K562 (cell line): ENCODE measurements at regions not wholly inside any gene's neighbourhood (a gene's known extent, or its start where the extent isn't known, plus 50 kb on each side); places are given as distances from the start of the nearest gene placed in this dataset.

ENCODE experiments used
- ATAC-seq: fragments of 200-7000 bp; cut with Tn5 transposase; 3 replicates; pipeline ENCODE4 v1.9.1; 2020; ENCODE audit warnings: moderate library complexity
- BruUV-seq: library from RNA; stranded (reverse); fragments of 400-500 nt; replicated peaks from 2 replicates; lab custom pipeline; 2021; lab: Mats Ljungman, UMichigan
- CTCF ChIA-PET: fragments of 300-600 bp; formaldehyde crosslinking; extraction: SDS; loops from one replicate; lab custom pipeline; 2021; ENCODE audit warnings: low intra/inter-chr PET ratio; lab: Yijun Ruan, JAX
- POLR2A ChIA-PET: fragments of 300-600, 350-650 bp; sonication (Branson Sonifier 250); formaldehyde crosslinking; extraction: SDS; loops from one replicate; lab custom pipeline; 2021; ENCODE audit warnings: antibody characterized with exemption, inconsistent platforms; lab: Yijun Ruan, JAX
- DNase-seq, 4 experiments: peaks; one replicate each; pipeline versions ENCODE4 v3.0.0 to v3.0.0-alpha.2; 2011 to 2018; ENCODE audit warnings: low spot score in 3 of 4, mixed read lengths in 3 of 4; ENCODE audit errors: extremely low read depth in 1 of 4
- FAIRE-seq: peaks from 2 replicates; lab custom pipeline; 2011; peaks lifted over from hg19 to GRCh38; lab: Jason Lieb, UNC
- H2AFZ ChIP-seq: 2 replicates; pipeline ENCODE4 v1.6.0; 2011; ENCODE audit warnings: low read depth, low read length, control low read depth, inconsistent platforms
- H3K27ac ChIP-seq: fragments of 200-600 bp; 3 replicates; pipeline ENCODE4 v1.8.0; 2011; ENCODE audit warnings: low read depth, mild to moderate bottlenecking, control low read depth, inconsistent platforms, low read length, moderate library complexity, mixed read lengths; ENCODE audit errors: extremely low read depth
- H3K27me3 ChIP-seq, 2 experiments: fragments of 300-600 bp in 1 of 2; 2 replicates in 1 of 2; 3 replicates in 1 of 2; pipeline versions ENCODE4 v1.6.0 to v1.8.0; 2011; ENCODE audit warnings: inconsistent platforms in 2 of 2, low read length in 2 of 2, mild to moderate bottlenecking in 1 of 2, mixed read lengths in 1 of 2, moderate library complexity in 1 of 2; ENCODE audit not compliant: control insufficient read depth in 2 of 2, insufficient read depth in 2 of 2
- H3K36me3 ChIP-seq: fragments of 300-600 bp; 3 replicates; pipeline ENCODE4 v1.8.0; 2011; ENCODE audit warnings: mild to moderate bottlenecking, low read length, inconsistent platforms; ENCODE audit not compliant: control insufficient read depth, insufficient read depth
- H3K4me1 ChIP-seq, 2 experiments: fragments of 200-600 bp in 1 of 2; replicated peaks in 1 of 2; 2 replicates in 1 of 2; 3 replicates in 1 of 2; pipeline versions ENCODE4 v1.5.1 to v1.8.0; 2011; ENCODE audit warnings: inconsistent platforms in 2 of 2, low read length in 2 of 2, mild to moderate bottlenecking in 1 of 2, mixed read lengths in 1 of 2, moderate library complexity in 1 of 2; ENCODE audit not compliant: control insufficient read depth in 2 of 2, insufficient read depth in 2 of 2
- H3K4me2 ChIP-seq: 2 replicates; pipeline ENCODE4 v1.6.1; 2011; ENCODE audit warnings: low read length, control low read depth, inconsistent platforms, mixed read lengths; ENCODE audit not compliant: insufficient read depth
- H3K4me3 ChIP-seq: fragments of 200-600 bp; sonication (generic), shearing (Covaris generic); 2 replicates; pipeline ENCODE4 v1.5.1; 2016; ENCODE audit warnings: control low read depth, inconsistent platforms
- H3K79me2 ChIP-seq: fragments of 200-600 bp; 3 replicates; pipeline ENCODE4 v1.8.0; 2011; ENCODE audit warnings: low read length, inconsistent platforms; ENCODE audit not compliant: control insufficient read depth, insufficient read depth
- H3K9ac ChIP-seq, 2 experiments: 2 replicates each; pipeline versions ENCODE4 v1.6.0 to v1.6.1; 2011; ENCODE audit warnings: low read depth in 2 of 2, low read length in 2 of 2, control low read depth in 1 of 2, inconsistent platforms in 1 of 2, mild to moderate bottlenecking in 1 of 2, mixed read lengths in 1 of 2; ENCODE audit not compliant: insufficient read depth in 1 of 2
- H3K9me1 ChIP-seq: one replicate; pipeline ENCODE4 v1.6.0; 2011; ENCODE audit warnings: inconsistent platforms, mild to moderate bottlenecking, low read length, moderate library complexity; ENCODE audit not compliant: control insufficient read depth, insufficient read depth
- H3K9me3 ChIP-seq: replicated peaks from 2 replicates; pipeline ENCODE4 v1.5.1; 2011; ENCODE audit warnings: low read depth, low read length, inconsistent platforms; ENCODE audit not compliant: control insufficient read depth, insufficient read depth
- H4K20me1 ChIP-seq: replicated peaks from 2 replicates; pipeline ENCODE4 v1.6.1; 2011; ENCODE audit warnings: low read length, inconsistent platforms, mixed read lengths; ENCODE audit not compliant: control insufficient read depth, insufficient read depth
- KAT2B ChIP-seq: IDR thresholded peaks from one replicate; pipeline ENCODE4 v1.6.1; 2012; ENCODE audit warnings: low read depth, mild to moderate bottlenecking, control low read depth, inconsistent platforms, low read length, moderate library complexity
- NELFE ChIP-seq: IDR thresholded peaks from 2 replicates; pipeline ENCODE4 v1.6.1; 2011; ENCODE audit warnings: mild to moderate bottlenecking; ENCODE audit not compliant: insufficient read depth, insufficient read length
- NR2C1 ChIP-seq, 2 experiments: fragments of 450-650 bp; IDR thresholded peaks; 2 replicates each; pipeline ENCODE4 v1.6.1; 2017; ENCODE audit warnings: mild to moderate bottlenecking in 2 of 2, antibody characterized with exemption in 1 of 2, inconsistent platforms in 1 of 2, missing compliant biosample characterization in 1 of 2, missing genetic modification characterization in 1 of 2
- WGBS: fragments of 100-300 bp; shearing (Covaris generic); methylation state at CpG from one replicate; pipeline ENCODE4 v1.1.6; 2016; ENCODE audit warnings: low coverage, mixed read lengths; ENCODE audit not compliant: insufficient coverage; ENCODE audit errors: missing lambda C conversion rate; 5-methylcytosine and 5-hydroxymethylcytosine counted together
- in situ Hi-C: fragments of 300-500 bp; cut with MboI; formaldehyde crosslinking; loops from 4 replicates; pipeline ENCODE4 v1.15.0; 2018; ENCODE audit warnings: inconsistent platforms, mixed read lengths
- intact Hi-C: fragments of 100-400 bp; cut with micrococcal nuclease; formaldehyde crosslinking; loops from 2 replicates; pipeline ENCODE4 v1.14.2; 2022
- TF ChIP-seq, protein P1 (sequence below), 2 experiments: fragments of 150-350 bp in 1 of 2; IDR thresholded peaks; 2 replicates each; pipeline ENCODE4 v1.6.1; 2012 to 2016; ENCODE audit warnings: low read depth in 2 of 2, low read length in 2 of 2, mild to moderate bottlenecking in 1 of 2, moderate library complexity in 1 of 2
- TF ChIP-seq, protein P2 (sequence below): fragments of 450-650 bp; IDR thresholded peaks from 2 replicates; pipeline ENCODE4 v1.6.1; 2016; ENCODE audit warnings: low read depth
- TF ChIP-seq, protein P3 (sequence below): sonication (generic); formaldehyde crosslinking; IDR thresholded peaks from 2 replicates; pipeline ENCODE4 v1.8.0; 2022; ENCODE audit warnings: missing genetic modification reagents, mild to moderate bottlenecking, borderline replicate concordance

DNA sequence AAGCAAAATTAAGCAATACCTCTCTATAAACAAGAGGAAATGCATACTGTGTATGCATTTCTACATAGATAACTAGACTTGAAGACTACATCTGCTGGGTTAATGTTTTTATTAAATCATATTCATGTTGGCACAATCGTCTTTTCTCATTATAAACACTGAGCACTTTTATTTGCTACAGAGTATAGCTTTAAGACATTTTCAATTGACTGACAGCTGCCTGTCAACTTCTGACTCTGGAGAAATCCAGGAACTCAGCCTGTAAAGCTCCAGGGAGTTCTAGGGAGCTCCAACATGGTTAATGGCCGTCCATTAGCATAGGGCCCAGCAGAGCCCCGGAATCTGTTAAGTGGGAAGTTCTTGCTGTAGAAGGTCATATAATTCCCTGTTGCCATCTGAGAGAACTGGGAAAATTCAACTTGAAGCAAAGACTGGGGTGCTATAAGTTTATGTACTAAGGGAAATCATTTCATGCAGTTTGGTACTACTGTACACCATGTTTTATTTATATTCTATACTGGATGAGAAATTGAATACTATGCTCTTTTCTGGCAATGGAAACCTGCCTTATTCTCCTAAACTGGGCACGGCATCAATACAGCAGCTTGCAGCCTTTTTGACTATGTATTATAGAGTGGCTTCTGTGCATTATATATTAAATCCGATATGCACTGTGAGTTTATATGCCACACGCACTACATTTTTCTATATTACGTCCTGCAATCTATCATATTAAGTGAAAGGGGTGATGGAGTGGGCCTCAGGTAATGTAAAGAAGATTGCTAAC lies 243.5 kb upstream of the ZNF521 start:
- H2AFZ ChIP-seq, result no peak overlapping the region
- H3K79me2 ChIP-seq, result no peaks in the 10 kb centered on the region
- no peak overlapping the region for H3K27ac ChIP-seq
- no peak overlapping the region for H3K4me2 ChIP-seq
- no peak for FAIRE-seq
- no peaks in the 10 kb centered on the region for H3K9me3 ChIP-seq
- no peak for DNase-seq
- ChIA-PET CTCF (interaction anchor here (0.6 kb wide), 1 partner anchor 1812 kb away, joined by 3 read pairs; no protein-coding TSS in a partner anchor), POLR2A (no interaction called here)
- no TSS peak for BruUV-seq
- H4K20me1 ChIP-seq, result no peaks in the 10 kb centered on the region
- in situ Hi-C loops, result no loop called here
- intact Hi-C loops, result no loop called here
- WGBS, result 1% methylated on average over 7 of the region's 7 CpGs
- H3K27me3 ChIP-seq, result no peaks in the 10 kb centered on the region
- no peaks in the 10 kb centered on the region for H3K9me1 ChIP-seq
- no peak overlapping the region for H3K9ac ChIP-seq
- no peak overlapping the region for H3K4me3 ChIP-seq
- H3K36me3 ChIP-seq, result no peaks in the 10 kb centered on the region
- H3K4me1 ChIP-seq, result no peaks in the 10 kb centered on the region
- ATAC-seq, result no peak
- TF ChIP-seq, protein P1, sequence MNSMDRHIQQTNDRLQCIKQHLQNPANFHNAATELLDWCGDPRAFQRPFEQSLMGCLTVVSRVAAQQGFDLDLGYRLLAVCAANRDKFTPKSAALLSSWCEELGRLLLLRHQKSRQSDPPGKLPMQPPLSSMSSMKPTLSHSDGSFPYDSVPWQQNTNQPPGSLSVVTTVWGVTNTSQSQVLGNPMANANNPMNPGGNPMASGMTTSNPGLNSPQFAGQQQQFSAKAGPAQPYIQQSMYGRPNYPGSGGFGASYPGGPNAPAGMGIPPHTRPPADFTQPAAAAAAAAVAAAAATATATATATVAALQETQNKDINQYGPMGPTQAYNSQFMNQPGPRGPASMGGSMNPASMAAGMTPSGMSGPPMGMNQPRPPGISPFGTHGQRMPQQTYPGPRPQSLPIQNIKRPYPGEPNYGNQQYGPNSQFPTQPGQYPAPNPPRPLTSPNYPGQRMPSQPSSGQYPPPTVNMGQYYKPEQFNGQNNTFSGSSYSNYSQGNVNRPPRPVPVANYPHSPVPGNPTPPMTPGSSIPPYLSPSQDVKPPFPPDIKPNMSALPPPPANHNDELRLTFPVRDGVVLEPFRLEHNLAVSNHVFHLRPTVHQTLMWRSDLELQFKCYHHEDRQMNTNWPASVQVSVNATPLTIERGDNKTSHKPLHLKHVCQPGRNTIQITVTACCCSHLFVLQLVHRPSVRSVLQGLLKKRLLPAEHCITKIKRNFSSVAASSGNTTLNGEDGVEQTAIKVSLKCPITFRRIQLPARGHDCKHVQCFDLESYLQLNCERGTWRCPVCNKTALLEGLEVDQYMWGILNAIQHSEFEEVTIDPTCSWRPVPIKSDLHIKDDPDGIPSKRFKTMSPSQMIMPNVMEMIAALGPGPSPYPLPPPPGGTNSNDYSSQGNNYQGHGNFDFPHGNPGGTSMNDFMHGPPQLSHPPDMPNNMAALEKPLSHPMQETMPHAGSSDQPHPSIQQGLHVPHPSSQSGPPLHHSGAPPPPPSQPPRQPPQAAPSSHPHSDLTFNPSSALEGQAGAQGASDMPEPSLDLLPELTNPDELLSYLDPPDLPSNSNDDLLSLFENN (IDR thresholded peaks at IDR 0.05; ENCODE audit: low read depth in 2 of 2, low read length in 2 of 2), result no peak
- TF ChIP-seq, protein P2, sequence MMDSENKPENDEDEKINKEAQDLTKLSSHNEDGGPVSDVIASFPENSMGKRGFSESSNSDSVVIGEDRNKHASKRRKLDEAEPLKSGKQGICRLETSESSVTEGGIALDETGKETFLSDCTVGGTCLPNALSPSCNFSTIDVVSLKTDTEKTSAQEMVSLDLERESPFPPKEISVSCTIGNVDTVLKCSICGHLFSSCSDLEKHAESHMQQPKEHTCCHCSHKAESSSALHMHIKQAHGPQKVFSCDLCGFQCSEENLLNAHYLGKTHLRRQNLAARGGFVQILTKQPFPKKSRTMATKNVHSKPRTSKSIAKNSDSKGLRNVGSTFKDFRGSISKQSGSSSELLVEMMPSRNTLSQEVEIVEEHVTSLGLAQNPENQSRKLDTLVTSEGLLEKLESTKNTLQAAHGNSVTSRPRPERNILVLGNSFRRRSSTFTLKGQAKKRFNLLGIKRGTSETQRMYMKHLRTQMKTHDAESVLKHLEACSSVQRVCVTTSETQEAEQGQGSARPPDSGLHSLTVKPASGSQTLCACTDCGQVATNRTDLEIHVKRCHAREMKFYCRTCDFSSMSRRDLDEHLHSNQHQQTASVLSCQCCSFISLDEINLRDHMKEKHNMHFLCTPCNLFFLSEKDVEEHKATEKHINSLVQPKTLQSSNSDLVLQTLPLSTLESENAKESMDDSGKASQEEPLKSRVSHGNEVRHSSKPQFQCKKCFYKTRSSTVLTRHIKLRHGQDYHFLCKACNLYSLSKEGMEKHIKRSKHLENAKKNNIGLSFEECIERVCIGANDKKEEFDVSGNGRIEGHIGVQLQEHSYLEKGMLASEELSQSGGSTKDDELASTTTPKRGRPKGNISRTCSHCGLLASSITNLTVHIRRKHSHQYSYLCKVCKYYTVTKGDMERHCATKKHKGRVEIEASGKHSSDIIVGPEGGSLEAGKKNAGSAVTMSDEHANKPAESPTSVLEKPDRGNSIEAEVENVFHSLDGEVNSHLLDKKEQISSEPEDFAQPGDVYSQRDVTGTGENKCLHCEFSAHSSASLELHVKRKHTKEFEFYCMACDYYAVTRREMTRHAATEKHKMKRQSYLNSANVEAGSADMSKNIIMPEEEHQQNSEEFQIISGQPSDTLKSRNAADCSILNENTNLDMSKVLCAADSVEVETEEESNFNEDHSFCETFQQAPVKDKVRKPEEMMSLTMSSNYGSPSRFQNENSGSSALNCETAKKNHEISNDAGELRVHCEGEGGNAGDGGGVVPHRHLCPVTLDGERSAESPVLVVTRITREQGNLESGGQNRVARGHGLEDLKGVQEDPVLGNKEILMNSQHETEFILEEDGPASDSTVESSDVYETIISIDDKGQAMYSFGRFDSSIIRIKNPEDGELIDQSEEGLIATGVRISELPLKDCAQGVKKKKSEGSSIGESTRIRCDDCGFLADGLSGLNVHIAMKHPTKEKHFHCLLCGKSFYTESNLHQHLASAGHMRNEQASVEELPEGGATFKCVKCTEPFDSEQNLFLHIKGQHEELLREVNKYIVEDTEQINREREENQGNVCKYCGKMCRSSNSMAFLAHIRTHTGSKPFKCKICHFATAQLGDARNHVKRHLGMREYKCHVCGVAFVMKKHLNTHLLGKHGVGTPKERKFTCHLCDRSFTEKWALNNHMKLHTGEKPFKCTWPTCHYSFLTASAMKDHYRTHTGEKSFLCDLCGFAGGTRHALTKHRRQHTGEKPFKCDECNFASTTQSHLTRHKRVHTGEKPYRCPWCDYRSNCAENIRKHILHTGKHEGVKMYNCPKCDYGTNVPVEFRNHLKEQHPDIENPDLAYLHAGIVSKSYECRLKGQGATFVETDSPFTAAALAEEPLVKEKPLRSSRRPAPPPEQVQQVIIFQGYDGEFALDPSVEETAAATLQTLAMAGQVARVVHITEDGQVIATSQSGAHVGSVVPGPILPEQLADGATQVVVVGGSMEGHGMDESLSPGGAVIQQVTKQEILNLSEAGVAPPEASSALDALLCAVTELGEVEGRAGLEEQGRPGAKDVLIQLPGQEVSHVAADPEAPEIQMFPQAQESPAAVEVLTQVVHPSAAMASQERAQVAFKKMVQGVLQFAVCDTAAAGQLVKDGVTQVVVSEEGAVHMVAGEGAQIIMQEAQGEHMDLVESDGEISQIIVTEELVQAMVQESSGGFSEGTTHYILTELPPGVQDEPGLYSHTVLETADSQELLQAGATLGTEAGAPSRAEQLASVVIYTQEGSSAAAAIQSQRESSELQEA, result no peak
- TF ChIP-seq KAT2B, result no peak
- no peak for TF ChIP-seq NELFE
- no peak for TF ChIP-seq NR2C1 (IDR thresholded peaks at IDR 0.05)
- no peak for TF ChIP-seq NR2C1 (tag; IDR thresholded peaks at IDR 0.05)
- TF ChIP-seq, protein P3, sequence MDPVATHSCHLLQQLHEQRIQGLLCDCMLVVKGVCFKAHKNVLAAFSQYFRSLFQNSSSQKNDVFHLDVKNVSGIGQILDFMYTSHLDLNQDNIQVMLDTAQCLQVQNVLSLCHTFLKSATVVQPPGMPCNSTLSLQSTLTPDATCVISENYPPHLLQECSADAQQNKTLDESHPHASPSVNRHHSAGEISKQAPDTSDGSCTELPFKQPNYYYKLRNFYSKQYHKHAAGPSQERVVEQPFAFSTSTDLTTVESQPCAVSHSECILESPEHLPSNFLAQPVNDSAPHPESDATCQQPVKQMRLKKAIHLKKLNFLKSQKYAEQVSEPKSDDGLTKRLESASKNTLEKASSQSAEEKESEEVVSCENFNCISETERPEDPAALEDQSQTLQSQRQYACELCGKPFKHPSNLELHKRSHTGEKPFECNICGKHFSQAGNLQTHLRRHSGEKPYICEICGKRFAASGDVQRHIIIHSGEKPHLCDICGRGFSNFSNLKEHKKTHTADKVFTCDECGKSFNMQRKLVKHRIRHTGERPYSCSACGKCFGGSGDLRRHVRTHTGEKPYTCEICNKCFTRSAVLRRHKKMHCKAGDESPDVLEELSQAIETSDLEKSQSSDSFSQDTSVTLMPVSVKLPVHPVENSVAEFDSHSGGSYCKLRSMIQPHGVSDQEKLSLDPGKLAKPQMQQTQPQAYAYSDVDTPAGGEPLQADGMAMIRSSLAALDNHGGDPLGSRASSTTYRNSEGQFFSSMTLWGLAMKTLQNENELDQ (CRISPR knock-in tag), result no peak
